Panc1 (cell line): ENCODE measurements at regions not wholly inside any gene's neighbourhood (a gene's known extent, or its start where the extent isn't known, plus 50 kb on each side); places are given as distances from the start of the nearest gene placed in this dataset.

Experiments used
- ATAC-seq: fragments of 200-7000 bp; cut with Tn5 transposase; 2 replicates; pipeline ENCODE4 v1.9.1; 2020; ENCODE audit warnings: mild to moderate bottlenecking, moderate library complexity
- BruUV-seq: library from RNA; stranded (reverse); fragments of 400-500 nt; replicated peaks from 2 replicates; lab custom pipeline; 2021; lab: Mats Ljungman, UMichigan
- CTCF ChIA-PET: fragments of 300-600 bp; sonication (Branson Sonifier 250); formaldehyde crosslinking; loops from one replicate; lab custom pipeline; 2022; ENCODE audit warnings: antibody characterized with exemption; lab: Charles Lee
- POLR2A ChIA-PET: fragments of 300-600 bp; sonication (Branson Sonifier 250); formaldehyde crosslinking; loops from one replicate; lab custom pipeline; 2022; ENCODE audit warnings: antibody characterized with exemption; lab: Charles Lee
- DNase-seq: peaks from one replicate; pipeline ENCODE4 v3.0.0-alpha.2; 2010; ENCODE audit warnings: low read depth, low spot score
- H3K27ac ChIP-seq: 2 replicates; pipeline ENCODE4 v1.5.1; 2011; ENCODE audit warnings: mild to moderate bottlenecking, low read length, inconsistent platforms
- H3K27me3 ChIP-seq: fragments of 200-500 bp; sonication (Bioruptor generic); 2 replicates; pipeline ENCODE4 v1.6.0; 2014; ENCODE audit warnings: low read length, inconsistent platforms; ENCODE audit not compliant: control insufficient read depth, insufficient read depth
- H3K36me3 ChIP-seq: fragments of 200-500 bp; sonication (Bioruptor generic); 2 replicates; pipeline ENCODE4 v1.5.1; 2014; ENCODE audit warnings: inconsistent platforms, mild to moderate bottlenecking, low read length, moderate library complexity; ENCODE audit not compliant: control insufficient read depth, insufficient read depth
- H3K4me1 ChIP-seq: 2 replicates; pipeline ENCODE4 v1.5.1; 2011; ENCODE audit warnings: inconsistent platforms, mild to moderate bottlenecking, low read length, moderate library complexity; ENCODE audit not compliant: control insufficient read depth, insufficient read depth
- H3K4me3 ChIP-seq, 2 experiments: 2 replicates each; pipeline ENCODE4 v1.5.1; 2011 to 2012; ENCODE audit warnings: low read depth in 2 of 2, low read length in 2 of 2, mild to moderate bottlenecking in 2 of 2, inconsistent platforms in 1 of 2, moderate library complexity in 1 of 2
- H3K9me3 ChIP-seq: fragments of 200-500 bp; sonication (Bioruptor generic); 2 replicates; pipeline ENCODE4 v1.5.1; 2014; ENCODE audit warnings: low read depth, mild to moderate bottlenecking, inconsistent platforms, low read length, moderate library complexity; ENCODE audit not compliant: control insufficient read depth, insufficient read depth
- POLR2AphosphoS5 ChIP-seq: IDR thresholded peaks from 2 replicates; pipeline ENCODE4 v1.6.1; 2012; ENCODE audit warnings: mild to moderate bottlenecking, low read depth, low read length, moderate library complexity
- SIN3A ChIP-seq: IDR thresholded peaks from 2 replicates; pipeline ENCODE4 v1.6.1; 2012; ENCODE audit warnings: low read depth, mild to moderate bottlenecking, low read length, moderate library complexity, borderline replicate concordance; ENCODE audit not compliant: insufficient read depth
- TCF7L2 ChIP-seq: IDR thresholded peaks from 2 replicates; pipeline ENCODE4 v1.6.1; 2011; ENCODE audit warnings: mild to moderate bottlenecking, low read depth, low read length, inconsistent platforms
- in situ Hi-C: cut with HindIII; loops from 2 replicates; pipeline ENCODE4 v1.10.0; 2016; ENCODE audit warnings: low sequenced_read_pairs, low pct_unique_long_range_greater_than_20kb
- intact Hi-C: fragments of 100-400 bp; cut with micrococcal nuclease; formaldehyde crosslinking; loops from one replicate; pipeline ENCODE4 v1.10.0; 2022; ENCODE audit not compliant: unreplicated experiment
- TF ChIP-seq, protein P1 (sequence below), 2 experiments: IDR thresholded peaks; 2 replicates each; pipeline ENCODE4 v1.6.1; 2011 to 2012; ENCODE audit warnings: low read depth in 2 of 2, control low read depth in 1 of 2, low read length in 1 of 2, mild to moderate bottlenecking in 1 of 2, moderate library complexity in 1 of 2; ENCODE audit not compliant: insufficient read depth in 1 of 2
- TF ChIP-seq, protein P2 (sequence below): fragments of 450-650 bp; IDR thresholded peaks from 2 replicates; pipeline ENCODE4 v1.5.1; 2017; ENCODE audit warnings: mild to moderate bottlenecking

DNA sequence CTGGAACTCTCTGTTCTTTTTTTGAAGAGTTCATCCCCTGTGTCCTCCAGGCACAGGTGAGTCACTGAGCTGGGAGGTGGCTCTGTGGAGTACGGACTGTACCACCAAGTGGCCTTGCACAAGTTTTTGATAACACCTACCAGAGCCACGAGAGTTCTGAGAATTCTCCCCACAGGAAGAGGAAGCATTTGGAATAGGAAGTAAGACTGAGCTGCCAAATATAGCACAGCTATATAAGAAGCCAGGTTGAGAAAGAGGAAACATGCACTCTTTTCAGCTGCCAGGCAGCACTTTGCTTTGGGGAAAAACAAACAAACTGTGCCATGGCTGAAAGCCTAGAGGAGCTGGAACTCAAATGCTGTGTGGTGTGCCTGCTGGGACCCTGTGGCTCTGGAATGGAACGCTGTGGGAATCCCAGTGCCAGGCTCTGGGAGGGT lies 70.8 kb upstream of the RIPOR2 start:
- no peak overlapping the region for H3K27ac ChIP-seq
- ChIA-PET CTCF (no interaction called here), POLR2A (no interaction called here)
- in situ Hi-C loops: no loop called here
- no peak overlapping the region for H3K4me3 ChIP-seq
- no peaks in the 10 kb centered on the region for H3K36me3 ChIP-seq
- no peaks in the 10 kb centered on the region for H3K9me3 ChIP-seq
- H3K27me3 ChIP-seq: peaks cover 4% of the 10 kb centered on the region; the same call in 1 of the 2 replicates
- intact Hi-C loops: no loop called here
- DNase-seq (no peak), ATAC-seq (no peak)
- no peaks in the 10 kb centered on the region for H3K4me1 ChIP-seq
- TF ChIP-seq, protein P1, sequence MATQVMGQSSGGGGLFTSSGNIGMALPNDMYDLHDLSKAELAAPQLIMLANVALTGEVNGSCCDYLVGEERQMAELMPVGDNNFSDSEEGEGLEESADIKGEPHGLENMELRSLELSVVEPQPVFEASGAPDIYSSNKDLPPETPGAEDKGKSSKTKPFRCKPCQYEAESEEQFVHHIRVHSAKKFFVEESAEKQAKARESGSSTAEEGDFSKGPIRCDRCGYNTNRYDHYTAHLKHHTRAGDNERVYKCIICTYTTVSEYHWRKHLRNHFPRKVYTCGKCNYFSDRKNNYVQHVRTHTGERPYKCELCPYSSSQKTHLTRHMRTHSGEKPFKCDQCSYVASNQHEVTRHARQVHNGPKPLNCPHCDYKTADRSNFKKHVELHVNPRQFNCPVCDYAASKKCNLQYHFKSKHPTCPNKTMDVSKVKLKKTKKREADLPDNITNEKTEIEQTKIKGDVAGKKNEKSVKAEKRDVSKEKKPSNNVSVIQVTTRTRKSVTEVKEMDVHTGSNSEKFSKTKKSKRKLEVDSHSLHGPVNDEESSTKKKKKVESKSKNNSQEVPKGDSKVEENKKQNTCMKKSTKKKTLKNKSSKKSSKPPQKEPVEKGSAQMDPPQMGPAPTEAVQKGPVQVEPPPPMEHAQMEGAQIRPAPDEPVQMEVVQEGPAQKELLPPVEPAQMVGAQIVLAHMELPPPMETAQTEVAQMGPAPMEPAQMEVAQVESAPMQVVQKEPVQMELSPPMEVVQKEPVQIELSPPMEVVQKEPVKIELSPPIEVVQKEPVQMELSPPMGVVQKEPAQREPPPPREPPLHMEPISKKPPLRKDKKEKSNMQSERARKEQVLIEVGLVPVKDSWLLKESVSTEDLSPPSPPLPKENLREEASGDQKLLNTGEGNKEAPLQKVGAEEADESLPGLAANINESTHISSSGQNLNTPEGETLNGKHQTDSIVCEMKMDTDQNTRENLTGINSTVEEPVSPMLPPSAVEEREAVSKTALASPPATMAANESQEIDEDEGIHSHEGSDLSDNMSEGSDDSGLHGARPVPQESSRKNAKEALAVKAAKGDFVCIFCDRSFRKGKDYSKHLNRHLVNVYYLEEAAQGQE (IDR thresholded peaks at IDR 0.05; ENCODE audit: insufficient read depth in 1 of 2, low read depth in 2 of 2, low read length in 1 of 2): no peak
- TF ChIP-seq, protein P2, sequence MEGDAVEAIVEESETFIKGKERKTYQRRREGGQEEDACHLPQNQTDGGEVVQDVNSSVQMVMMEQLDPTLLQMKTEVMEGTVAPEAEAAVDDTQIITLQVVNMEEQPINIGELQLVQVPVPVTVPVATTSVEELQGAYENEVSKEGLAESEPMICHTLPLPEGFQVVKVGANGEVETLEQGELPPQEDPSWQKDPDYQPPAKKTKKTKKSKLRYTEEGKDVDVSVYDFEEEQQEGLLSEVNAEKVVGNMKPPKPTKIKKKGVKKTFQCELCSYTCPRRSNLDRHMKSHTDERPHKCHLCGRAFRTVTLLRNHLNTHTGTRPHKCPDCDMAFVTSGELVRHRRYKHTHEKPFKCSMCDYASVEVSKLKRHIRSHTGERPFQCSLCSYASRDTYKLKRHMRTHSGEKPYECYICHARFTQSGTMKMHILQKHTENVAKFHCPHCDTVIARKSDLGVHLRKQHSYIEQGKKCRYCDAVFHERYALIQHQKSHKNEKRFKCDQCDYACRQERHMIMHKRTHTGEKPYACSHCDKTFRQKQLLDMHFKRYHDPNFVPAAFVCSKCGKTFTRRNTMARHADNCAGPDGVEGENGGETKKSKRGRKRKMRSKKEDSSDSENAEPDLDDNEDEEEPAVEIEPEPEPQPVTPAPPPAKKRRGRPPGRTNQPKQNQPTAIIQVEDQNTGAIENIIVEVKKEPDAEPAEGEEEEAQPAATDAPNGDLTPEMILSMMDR: no peak
- TF ChIP-seq TCF7L2: no peak
- TF ChIP-seq POLR2AphosphoS5: no peak
- TF ChIP-seq SIN3A: no peak
- BruUV-seq: no TSS peak

DNA sequence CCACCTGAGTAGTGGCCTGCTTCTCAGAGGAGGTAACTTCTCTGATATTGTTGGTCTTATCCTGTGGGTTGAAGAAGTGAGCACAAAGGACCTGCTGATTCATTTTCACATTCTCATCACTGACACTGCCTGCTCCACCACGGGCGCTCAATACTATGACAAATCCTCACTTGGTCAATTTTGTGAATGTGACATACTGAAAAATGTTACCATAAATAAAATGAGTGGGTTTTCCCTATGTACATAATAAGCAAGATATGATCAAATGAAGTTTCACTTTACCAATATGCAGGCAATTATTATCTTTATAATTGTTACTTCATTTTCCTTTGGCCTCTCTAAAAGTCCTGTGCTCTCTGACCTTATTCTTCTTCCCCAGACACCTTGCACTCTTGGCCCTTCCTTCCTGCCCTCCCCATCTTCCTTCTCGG lies 71.5 kb upstream of the RIPOR2 start:
- ChIA-PET CTCF (no interaction called here), POLR2A (no interaction called here)
- in situ Hi-C loops: no loop called here
- Histone ChIP-seq H3K9me3 (no peaks in the 10 kb centered on the region), H3K36me3 (no peaks in the 10 kb centered on the region), H3K27me3 (peaks cover 4% of the 10 kb centered on the region; the same call in 1 of the 2 replicates), H3K4me1 (no peaks in the 10 kb centered on the region), H3K4me3 (no peak overlapping the region), H3K27ac (no peak overlapping the region)
- intact Hi-C loops: no loop called here
- ATAC-seq: no peak
- no TSS peak for BruUV-seq
- TF ChIP-seq, protein P1 (IDR thresholded peaks at IDR 0.05; ENCODE audit: insufficient read depth in 1 of 2, low read depth in 2 of 2, low read length in 1 of 2): no peak
- TF ChIP-seq TCF7L2 (no peak), POLR2AphosphoS5 (no peak)
- TF ChIP-seq, protein P2: no peak
- no peak for DNase-seq
